ENCODE measurements at regions not wholly inside any gene's neighbourhood (a gene's known extent, or its start where the extent isn't known, plus 50 kb on each side); places are given as distances from the start of the nearest gene placed in this dataset.
"Not testable (repeated sequence)": the region's sequence is repeated elsewhere in the genome, so short reads cannot be mapped to it uniquely, and the experiment has no call there.

DNA sequence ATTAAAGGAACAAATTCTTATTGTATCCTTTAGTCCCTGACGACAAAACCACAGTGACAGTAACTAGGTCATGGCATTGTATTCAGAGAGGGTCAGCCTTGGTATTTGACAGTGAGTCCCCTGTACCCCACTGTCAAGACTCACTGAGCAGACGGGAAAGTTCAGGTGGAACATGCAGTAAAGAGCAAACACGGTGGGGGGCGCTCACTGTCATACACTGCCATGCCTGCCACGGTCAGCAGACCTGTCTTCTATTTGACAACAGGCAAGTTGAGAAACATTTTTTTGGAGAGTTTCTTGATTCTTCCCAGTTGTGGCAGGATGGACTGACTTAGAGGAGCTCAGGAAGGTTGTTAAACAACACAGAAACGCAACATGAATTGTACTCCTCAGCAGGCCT lies 681.6 kb downstream of the KCNJ18 start:
- TF ChIP-seq, protein P1, sequence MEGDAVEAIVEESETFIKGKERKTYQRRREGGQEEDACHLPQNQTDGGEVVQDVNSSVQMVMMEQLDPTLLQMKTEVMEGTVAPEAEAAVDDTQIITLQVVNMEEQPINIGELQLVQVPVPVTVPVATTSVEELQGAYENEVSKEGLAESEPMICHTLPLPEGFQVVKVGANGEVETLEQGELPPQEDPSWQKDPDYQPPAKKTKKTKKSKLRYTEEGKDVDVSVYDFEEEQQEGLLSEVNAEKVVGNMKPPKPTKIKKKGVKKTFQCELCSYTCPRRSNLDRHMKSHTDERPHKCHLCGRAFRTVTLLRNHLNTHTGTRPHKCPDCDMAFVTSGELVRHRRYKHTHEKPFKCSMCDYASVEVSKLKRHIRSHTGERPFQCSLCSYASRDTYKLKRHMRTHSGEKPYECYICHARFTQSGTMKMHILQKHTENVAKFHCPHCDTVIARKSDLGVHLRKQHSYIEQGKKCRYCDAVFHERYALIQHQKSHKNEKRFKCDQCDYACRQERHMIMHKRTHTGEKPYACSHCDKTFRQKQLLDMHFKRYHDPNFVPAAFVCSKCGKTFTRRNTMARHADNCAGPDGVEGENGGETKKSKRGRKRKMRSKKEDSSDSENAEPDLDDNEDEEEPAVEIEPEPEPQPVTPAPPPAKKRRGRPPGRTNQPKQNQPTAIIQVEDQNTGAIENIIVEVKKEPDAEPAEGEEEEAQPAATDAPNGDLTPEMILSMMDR (IDR thresholded peaks at IDR 0.05; ENCODE audit: control insufficient read depth, extremely low read depth, insufficient read depth) = no peak
- no peak overlapping the region for H3K4me3 ChIP-seq (ENCODE audit: low read depth, low read length)
- DNase-seq (ENCODE audit: low read depth) = no peak

DNA sequence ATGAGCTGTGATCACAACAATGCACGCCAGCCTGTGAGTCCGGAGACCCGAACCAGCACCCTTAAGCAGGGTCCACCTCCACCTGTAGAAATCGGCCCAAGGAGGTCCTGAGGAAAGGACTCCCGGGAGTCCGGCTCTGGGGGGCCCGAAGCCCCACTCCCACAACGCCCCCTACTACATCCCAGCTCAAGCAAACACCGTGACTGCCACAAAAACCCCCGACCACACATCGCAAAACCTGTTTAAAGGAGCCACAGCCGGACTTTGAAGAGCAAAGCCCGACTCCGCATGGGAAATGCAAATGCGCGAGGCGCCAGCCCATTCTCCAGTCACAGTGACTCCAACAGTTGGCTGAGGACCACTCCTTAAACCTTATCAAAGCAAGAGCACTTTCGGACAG lies 682.4 kb downstream of the KCNJ18 start:
- TF ChIP-seq, protein P1 (IDR thresholded peaks at IDR 0.05; ENCODE audit: control insufficient read depth, extremely low read depth, insufficient read depth) = no peak
- no peak overlapping the region for H3K4me3 ChIP-seq (ENCODE audit: low read depth, low read length)
- no peak for DNase-seq (ENCODE audit: low read depth)

DNA sequence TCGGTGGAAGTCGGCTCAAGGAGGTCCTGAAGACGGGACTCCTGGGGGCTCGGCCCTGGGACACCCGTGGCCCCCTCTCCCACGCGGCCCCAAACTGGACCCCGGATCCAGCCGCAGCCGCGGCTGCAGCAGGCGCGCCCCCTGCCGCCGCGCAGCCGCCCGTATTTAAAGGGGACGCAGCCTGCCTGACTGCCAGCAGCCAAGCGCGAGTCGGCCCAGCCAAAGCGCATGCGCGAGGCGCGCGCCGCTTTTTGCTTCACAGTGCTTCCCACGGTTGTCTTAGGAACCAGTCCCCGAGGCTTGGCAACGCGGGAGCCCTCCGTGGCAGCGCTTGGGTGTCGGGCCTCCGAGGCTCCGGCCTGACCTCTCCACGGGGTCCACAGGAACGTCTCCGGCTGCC lies 684.4 kb downstream of the KCNJ18 start:
- not testable (repeated sequence) for DNase-seq (ENCODE audit: low read depth)

DNA sequence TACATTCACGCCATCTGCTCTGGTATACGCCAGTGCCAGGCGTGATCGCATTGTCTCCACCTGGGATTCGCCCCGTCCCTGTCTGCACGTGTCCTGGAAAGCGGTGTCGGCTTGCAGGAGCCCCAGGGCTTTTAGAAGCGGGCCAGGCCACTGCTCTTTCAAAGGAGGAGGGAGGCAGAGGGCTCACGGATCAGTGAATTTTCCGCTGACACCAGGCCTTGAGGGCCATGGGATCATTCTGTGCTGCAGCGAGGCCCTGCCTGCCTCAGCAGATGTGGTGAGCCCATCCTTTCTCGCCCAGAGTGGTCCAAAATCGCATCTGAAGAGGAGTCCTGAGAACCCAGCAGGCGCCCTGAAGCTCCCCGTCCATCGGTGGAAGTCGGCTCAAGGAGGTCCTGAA lies 686.4 kb downstream of the KCNJ18 start:
- not testable (repeated sequence) for DNase-seq (ENCODE audit: low read depth); H3K4me3 ChIP-seq (ENCODE audit: low read depth, low read length)

More for the DNA sequence above, 684.4 kb downstream of the KCNJ18 start:
- not testable (repeated sequence) for H3K4me3 ChIP-seq (ENCODE audit: low read depth, low read length)

DNA sequence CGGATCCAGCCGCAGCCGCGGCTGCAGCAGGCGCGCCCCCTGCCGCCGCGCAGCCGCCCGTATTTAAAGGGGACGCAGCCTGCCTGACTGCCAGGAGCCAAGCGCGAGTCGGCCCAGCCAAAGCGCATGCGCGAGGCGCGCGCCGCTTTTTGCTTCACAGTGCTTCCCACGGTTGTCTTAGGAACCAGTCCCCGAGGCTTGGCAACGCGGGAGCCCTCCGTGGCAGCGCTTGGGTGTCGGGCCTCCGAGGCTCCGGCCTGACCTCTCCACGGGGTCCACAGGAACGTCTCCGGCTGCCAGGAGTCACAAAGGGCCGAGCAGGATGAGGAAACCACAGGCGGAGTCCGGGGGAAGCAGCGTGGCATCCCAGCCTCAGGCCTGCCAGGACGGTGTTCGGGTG lies 689.3 kb downstream of the KCNJ18 start:
- H3K4me3 ChIP-seq (ENCODE audit: low read depth, low read length); DNase-seq (ENCODE audit: low read depth): not testable (repeated sequence)

DNA sequence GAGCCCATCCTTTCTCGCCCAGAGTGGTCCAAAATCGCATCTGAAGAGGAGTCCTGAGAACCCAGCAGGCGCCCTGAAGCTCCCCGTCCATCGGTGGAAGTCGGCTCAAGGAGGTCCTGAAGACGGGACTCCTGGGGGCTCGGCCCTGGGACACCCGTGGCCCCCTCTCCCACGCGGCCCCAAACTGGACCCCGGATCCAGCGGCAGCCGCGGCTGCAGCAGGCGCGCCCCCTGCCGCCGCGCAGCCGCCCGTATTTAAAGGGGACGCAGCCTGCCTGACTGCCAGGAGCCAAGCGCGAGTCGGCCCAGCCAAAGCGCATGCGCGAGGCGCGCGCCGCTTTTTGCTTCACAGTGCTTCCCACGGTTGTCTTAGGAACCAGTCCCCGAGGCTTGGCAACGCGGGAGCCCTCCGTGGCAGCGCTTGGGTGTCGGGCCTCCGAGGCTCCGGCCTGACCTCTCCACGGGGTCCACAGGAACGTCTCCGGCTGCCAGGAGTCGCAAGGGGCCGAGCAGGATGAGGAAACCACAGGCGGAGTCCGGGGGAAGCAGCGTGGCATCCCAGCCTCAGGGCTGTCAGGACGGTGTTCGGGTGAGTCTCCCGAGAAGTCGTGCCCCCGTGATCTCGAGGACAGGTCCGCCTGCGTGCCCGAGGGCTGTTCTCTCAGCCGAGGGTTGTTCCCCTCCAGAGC lies 691.6 kb downstream of the KCNJ18 start:
- H3K4me3 ChIP-seq (ENCODE audit: low read depth, low read length); DNase-seq (ENCODE audit: low read depth): not testable (repeated sequence)
- TF ChIP-seq, protein P1 (IDR thresholded peaks at IDR 0.05; ENCODE audit: control insufficient read depth, extremely low read depth, insufficient read depth) = peak; percentile 39

DNA sequence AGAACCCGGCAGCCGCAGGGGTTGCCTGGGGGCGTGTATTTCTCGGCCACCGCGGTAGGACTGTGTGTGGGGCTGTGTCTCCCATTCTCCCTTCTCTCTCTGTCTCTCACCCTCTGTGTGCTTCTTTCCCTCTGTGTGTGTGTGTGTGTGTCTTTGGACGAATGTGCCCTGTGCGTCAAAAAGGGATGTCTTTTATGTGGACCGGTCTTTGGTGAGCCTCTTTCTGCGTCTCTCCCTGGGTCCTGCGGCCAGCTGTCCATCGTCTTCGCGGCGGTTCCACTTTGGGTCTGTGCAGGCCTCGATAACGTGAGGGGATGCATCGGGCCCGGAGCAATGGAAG lies 692.1 kb downstream of the KCNJ18 start:
- H3K4me3 ChIP-seq (ENCODE audit: low read depth, low read length); DNase-seq (ENCODE audit: low read depth): not testable (repeated sequence)

DNA sequence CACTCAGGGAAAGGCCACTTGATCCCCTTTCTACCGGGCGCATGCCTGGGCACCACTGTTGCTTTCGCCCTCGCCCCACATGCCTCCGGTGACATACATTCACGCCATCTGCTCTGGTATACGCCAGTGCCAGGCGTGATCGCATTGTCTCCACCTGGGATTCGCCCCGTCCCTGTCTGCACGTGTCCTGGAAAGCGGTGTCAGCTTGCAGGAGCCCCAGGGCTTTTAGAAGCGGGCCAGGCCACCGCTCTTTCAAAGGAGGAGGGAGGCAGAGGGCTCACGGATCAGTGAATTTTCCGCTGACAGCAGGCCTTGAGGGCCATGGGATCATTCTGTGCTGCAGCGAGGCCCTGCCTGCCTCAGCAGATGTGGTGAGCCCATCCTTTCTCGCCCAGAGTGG lies 706.1 kb downstream of the KCNJ18 start:
- not testable (repeated sequence) for H3K4me3 ChIP-seq (ENCODE audit: low read depth, low read length); DNase-seq (ENCODE audit: low read depth)

DNA sequence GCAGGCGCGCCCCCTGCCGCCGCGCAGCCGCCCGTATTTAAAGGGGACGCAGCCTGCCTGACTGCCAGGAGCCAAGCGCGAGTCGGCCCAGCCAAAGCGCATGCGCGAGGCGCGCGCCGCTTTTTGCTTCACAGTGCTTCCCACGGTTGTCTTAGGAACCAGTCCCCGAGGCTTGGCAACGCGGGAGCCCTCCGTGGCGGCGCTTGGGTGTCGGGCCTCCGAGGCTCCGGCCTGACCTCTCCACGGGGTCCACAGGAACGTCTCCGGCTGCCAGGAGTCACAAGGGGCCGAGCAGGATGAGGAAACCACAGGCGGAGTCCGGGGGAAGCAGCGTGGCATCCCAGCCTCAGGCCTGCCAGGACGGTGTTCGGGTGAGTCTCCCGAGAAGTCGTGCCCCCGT lies 706.7 kb downstream of the KCNJ18 start:
- not testable (repeated sequence) for H3K4me3 ChIP-seq (ENCODE audit: low read depth, low read length); DNase-seq (ENCODE audit: low read depth)

DNA sequence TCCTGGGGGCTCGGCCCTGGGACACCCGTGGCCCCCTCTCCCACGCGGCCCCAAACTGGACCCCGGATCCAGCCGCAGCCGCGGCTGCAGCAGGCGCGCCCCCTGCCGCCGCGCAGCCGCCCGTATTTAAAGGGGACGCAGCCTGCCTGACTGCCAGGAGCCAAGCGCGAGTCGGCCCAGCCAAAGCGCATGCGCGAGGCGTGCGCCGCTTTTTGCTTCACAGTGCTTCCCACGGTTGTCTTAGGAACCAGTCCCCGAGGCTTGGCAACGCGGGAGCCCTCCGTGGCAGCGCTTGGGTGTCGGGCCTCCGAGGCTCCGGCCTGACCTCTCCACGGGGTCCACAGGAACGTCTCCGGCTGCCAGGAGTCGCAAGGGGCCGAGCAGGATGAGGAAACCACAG lies 712.8 kb downstream of the KCNJ18 start:
- not testable (repeated sequence) for DNase-seq (ENCODE audit: low read depth); H3K4me3 ChIP-seq (ENCODE audit: low read depth, low read length)

DNA sequence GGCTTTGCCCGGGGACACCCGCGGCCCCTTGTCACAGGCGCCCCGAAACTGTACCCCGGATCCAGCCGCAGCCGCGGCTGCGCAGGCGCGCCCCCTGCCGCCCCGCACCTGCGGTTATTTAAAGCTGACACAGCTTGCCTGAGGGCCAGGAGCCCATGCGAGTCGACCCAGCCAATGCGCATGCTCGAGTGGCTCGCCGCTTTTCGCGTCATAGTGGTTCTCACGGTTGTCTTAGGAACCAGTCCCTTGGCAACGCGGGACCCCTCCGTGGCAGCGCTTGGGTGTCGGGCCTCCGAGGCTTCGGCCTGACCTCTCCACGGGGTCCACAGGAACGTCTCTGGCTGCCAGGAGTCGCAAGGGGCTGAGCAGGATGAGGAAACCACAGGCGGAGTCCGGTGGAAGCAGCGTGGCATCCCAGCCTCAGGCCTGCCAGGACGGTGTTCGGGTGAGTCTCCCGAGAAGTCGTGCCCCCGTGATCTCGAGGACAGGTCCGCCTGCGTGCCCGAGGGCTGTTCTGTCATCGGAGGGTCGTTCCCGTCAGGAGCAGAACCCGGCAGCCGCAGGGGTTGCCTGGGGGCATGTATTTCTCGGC lies 716.9 kb downstream of the KCNJ18 start:
- H3K4me3 ChIP-seq (ENCODE audit: low read depth, low read length) = no peak overlapping the region
- DNase-seq (ENCODE audit: low read depth) = no peak
- TF ChIP-seq, protein P1 (IDR thresholded peaks at IDR 0.05; ENCODE audit: control insufficient read depth, extremely low read depth, insufficient read depth) = 0 out of 2 replicates have a peak, but pooled peaks have one; percentile 15
